ENCODE measurements at regions not wholly inside any gene's neighbourhood (a gene's known extent, or its start where the extent isn't known, plus 50 kb on each side); places are given as distances from the start of the nearest gene placed in this dataset.

- Histone ChIP-seq H3K27me3 (ENCODE audit: control insufficient read depth, insufficient read depth, low read length) (no peaks in the 10 kb centered on the region), H3K4me3 (ENCODE audit: low read depth, low read length) (no peak overlapping the region), H3K9me3 (ENCODE audit: control insufficient read depth, insufficient read depth, low read length) (no peaks in the 10 kb centered on the region), H3K27ac (ENCODE audit: low read depth, low read length) (no peak overlapping the region)
- TF ChIP-seq, protein P1, sequence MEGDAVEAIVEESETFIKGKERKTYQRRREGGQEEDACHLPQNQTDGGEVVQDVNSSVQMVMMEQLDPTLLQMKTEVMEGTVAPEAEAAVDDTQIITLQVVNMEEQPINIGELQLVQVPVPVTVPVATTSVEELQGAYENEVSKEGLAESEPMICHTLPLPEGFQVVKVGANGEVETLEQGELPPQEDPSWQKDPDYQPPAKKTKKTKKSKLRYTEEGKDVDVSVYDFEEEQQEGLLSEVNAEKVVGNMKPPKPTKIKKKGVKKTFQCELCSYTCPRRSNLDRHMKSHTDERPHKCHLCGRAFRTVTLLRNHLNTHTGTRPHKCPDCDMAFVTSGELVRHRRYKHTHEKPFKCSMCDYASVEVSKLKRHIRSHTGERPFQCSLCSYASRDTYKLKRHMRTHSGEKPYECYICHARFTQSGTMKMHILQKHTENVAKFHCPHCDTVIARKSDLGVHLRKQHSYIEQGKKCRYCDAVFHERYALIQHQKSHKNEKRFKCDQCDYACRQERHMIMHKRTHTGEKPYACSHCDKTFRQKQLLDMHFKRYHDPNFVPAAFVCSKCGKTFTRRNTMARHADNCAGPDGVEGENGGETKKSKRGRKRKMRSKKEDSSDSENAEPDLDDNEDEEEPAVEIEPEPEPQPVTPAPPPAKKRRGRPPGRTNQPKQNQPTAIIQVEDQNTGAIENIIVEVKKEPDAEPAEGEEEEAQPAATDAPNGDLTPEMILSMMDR (IDR thresholded peaks at IDR 0.05; ENCODE audit: low read depth, low read length) = no peak
- ChIA-PET CTCF (no interaction called here), POLR2A (no interaction called here)
- no peak for DNase-seq (ENCODE audit: low read depth, low spot score)
Observed at GRCh38 chr20:52780462-52780861, 191.7 kb upstream of the TSHZ2 start.

DNA sequence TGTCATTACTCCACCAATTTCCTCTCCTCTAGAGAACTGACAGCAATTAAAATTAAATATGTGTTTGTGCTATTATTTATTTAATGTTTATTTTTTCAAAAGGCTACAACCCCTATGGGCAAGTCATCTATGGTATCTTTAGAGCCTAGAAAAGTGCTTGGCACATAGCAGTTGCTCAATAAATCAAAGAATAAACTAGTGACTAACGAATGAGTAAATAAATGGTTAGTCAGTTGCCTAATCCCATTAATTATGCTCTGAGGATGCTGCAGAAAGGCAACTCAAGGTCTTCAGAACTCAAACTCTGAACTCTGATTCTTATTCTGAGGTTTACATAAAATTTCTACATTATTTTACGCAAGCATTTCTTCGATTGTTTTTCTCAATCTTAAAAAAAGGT lies 193.0 kb upstream of the TSHZ2 start:
- Histone ChIP-seq H3K27me3 (ENCODE audit: control insufficient read depth, insufficient read depth, low read length) (no peaks in the 10 kb centered on the region), H3K4me3 (ENCODE audit: low read depth, low read length) (no peak overlapping the region), H3K27ac (ENCODE audit: low read depth, low read length) (no peak overlapping the region), H3K9me3 (ENCODE audit: control insufficient read depth, insufficient read depth, low read length) (no peaks in the 10 kb centered on the region)
- TF ChIP-seq, protein P1 (IDR thresholded peaks at IDR 0.05; ENCODE audit: low read depth, low read length) = no peak
- ChIA-PET CTCF (no interaction called here), POLR2A (no interaction called here)
- no peak for DNase-seq (ENCODE audit: low read depth, low spot score)

- ChIA-PET CTCF (no interaction called here), POLR2A (no interaction called here)
- TF ChIP-seq, protein P1 (IDR thresholded peaks at IDR 0.05; ENCODE audit: low read depth, low read length) = no peak
Observed at GRCh38 chr20:52777171-52777570, 195.0 kb upstream of the TSHZ2 start.

GRCh38 chr20:52775786-52776185 lies 196.4 kb upstream of the TSHZ2 start:
- ChIA-PET CTCF (no interaction called here), POLR2A (no interaction called here)
- no peak for DNase-seq (ENCODE audit: low read depth, low spot score)
- Histone ChIP-seq H3K27me3 (ENCODE audit: control insufficient read depth, insufficient read depth, low read length) (no peaks in the 10 kb centered on the region), H3K27ac (ENCODE audit: low read depth, low read length) (no peak overlapping the region), H3K9me3 (ENCODE audit: control insufficient read depth, insufficient read depth, low read length) (no peaks in the 10 kb centered on the region), H3K4me3 (ENCODE audit: low read depth, low read length) (no peak overlapping the region)
- TF ChIP-seq, protein P1 (IDR thresholded peaks at IDR 0.05; ENCODE audit: low read depth, low read length) = no peak

More at GRCh38 chr20:52777171-52777570, 195.0 kb upstream of the TSHZ2 start:
- Histone ChIP-seq H3K27me3 (ENCODE audit: control insufficient read depth, insufficient read depth, low read length) (no peaks in the 10 kb centered on the region), H3K9me3 (ENCODE audit: control insufficient read depth, insufficient read depth, low read length) (no peaks in the 10 kb centered on the region), H3K4me3 (ENCODE audit: low read depth, low read length) (no peak overlapping the region), H3K27ac (ENCODE audit: low read depth, low read length) (no peak overlapping the region)
- DNase-seq (ENCODE audit: low read depth, low spot score) = no peak

- H3K27me3 ChIP-seq (ENCODE audit: control insufficient read depth, insufficient read depth, low read length) = no peaks in the 10 kb centered on the region
- TF ChIP-seq, protein P1 (IDR thresholded peaks at IDR 0.05; ENCODE audit: low read depth, low read length) = no peak
Observed at GRCh38 chr20:52768694-52769093, 203.5 kb upstream of the TSHZ2 start.

More at GRCh38 chr20:52768694-52769093, 203.5 kb upstream of the TSHZ2 start:
- POLR2A ChIA-PET = no interaction called here
- CTCF ChIA-PET = no interaction called here
- no peak for DNase-seq (ENCODE audit: low read depth, low spot score)
- Histone ChIP-seq H3K4me3 (ENCODE audit: low read depth, low read length) (no peak overlapping the region), H3K27ac (ENCODE audit: low read depth, low read length) (no peak overlapping the region), H3K9me3 (ENCODE audit: control insufficient read depth, insufficient read depth, low read length) (no peaks in the 10 kb centered on the region)

All from AG04450 (cell line).